ENCODE measurements at regions not wholly inside any gene's neighbourhood (a gene's known extent, or its start where the extent isn't known, plus 50 kb on each side); places are given as distances from the start of the nearest gene placed in this dataset.
"Not testable (repeated sequence)": the region's sequence is repeated elsewhere in the genome, so short reads cannot be mapped to it uniquely, and the experiment has no call there.

- TF ChIP-seq CTCF (IDR thresholded peaks at IDR 0.05; ENCODE audit: insufficient read depth, low read length) = no peak
- DNase-seq (ENCODE audit: low read depth) = no peak
- no peak overlapping the region for H3K4me3 ChIP-seq (ENCODE audit: low read depth, low read length)
These were observed 1462.9 kb downstream of the SUCLG1 start for GRCh38 chr2:82996217-82996616.

GRCh38 chr2:82994151-82994550 is 1464.9 kb downstream of the SUCLG1 start:
- TF ChIP-seq CTCF (IDR thresholded peaks at IDR 0.05; ENCODE audit: insufficient read depth, low read length) = no peak
- no peak for DNase-seq (ENCODE audit: low read depth)
- H3K4me3 ChIP-seq (ENCODE audit: low read depth, low read length) = no peak overlapping the region

- H3K4me3 ChIP-seq (ENCODE audit: low read depth, low read length) = no peak overlapping the region
- no peak for TF ChIP-seq CTCF (IDR thresholded peaks at IDR 0.05; ENCODE audit: insufficient read depth, low read length)
- DNase-seq (ENCODE audit: low read depth) = no peak
These were observed 1465.5 kb downstream of the SUCLG1 start for GRCh38 chr2:82993609-82994008.

GRCh38 chr2:82992968-82993367 is 1466.1 kb downstream of the SUCLG1 start:
- no peak for DNase-seq (ENCODE audit: low read depth)
- TF ChIP-seq CTCF (IDR thresholded peaks at IDR 0.05; ENCODE audit: insufficient read depth, low read length) = no peak
- H3K4me3 ChIP-seq (ENCODE audit: low read depth, low read length) = no peak overlapping the region

GRCh38 chr2:82987706-82988105 is 1471.4 kb downstream of the SUCLG1 start:
- not testable (repeated sequence) for H3K4me3 ChIP-seq (ENCODE audit: low read depth, low read length)

GRCh38 chr2:82986899-82987298 is 1472.2 kb downstream of the SUCLG1 start:
- no peak overlapping the region for H3K4me3 ChIP-seq (ENCODE audit: low read depth, low read length)
- no peak for TF ChIP-seq CTCF (IDR thresholded peaks at IDR 0.05; ENCODE audit: insufficient read depth, low read length)
- no peak for DNase-seq (ENCODE audit: low read depth)

More at GRCh38 chr2:82987706-82988105, 1471.4 kb downstream of the SUCLG1 start:
- not testable (repeated sequence) for DNase-seq (ENCODE audit: low read depth)

- TF ChIP-seq CTCF (IDR thresholded peaks at IDR 0.05; ENCODE audit: insufficient read depth, low read length) = no peak
- H3K4me3 ChIP-seq (ENCODE audit: low read depth, low read length) = no peak overlapping the region
- DNase-seq (ENCODE audit: low read depth) = no peak
These were observed 1473.4 kb downstream of the SUCLG1 start for GRCh38 chr2:82985572-82986197.

Measured in fibroblast of the aortic adventitia (primary cell).